ENCODE measurements at regions not wholly inside any gene's neighbourhood (a gene's known extent, or its start where the extent isn't known, plus 50 kb on each side); places are given as distances from the start of the nearest gene placed in this dataset.

DNA sequence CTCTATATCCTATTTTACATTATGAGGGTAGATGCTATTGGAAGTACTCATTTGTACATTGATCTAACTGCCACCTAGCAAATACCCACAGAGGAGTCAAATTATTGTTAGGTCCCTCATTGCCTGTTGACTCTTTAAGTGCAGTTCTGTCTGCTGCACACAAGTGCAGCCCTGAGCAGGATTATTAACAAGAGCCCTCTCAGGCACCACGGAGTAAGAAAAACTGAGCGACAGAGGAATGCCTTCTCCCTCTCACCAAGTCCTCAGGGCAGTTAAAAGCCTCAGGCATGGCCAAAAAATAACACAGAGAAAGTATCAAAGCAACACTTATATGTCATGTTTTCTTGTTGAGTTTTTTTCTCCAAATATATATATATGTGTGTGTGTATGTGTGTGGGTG is 340.0 kb upstream of the NRG3 start:
- no peak overlapping the region for H3K4me2 ChIP-seq (ENCODE audit: low read depth, low read length, poor library complexity, severe bottlenecking)
- H3F3A ChIP-seq (ENCODE audit: insufficient read depth) = no peaks in the 10 kb centered on the region
- no peak overlapping the region for H3K4me3 ChIP-seq (ENCODE audit: insufficient read depth, low read length, poor library complexity, severe bottlenecking)
- TF ChIP-seq, protein P1, sequence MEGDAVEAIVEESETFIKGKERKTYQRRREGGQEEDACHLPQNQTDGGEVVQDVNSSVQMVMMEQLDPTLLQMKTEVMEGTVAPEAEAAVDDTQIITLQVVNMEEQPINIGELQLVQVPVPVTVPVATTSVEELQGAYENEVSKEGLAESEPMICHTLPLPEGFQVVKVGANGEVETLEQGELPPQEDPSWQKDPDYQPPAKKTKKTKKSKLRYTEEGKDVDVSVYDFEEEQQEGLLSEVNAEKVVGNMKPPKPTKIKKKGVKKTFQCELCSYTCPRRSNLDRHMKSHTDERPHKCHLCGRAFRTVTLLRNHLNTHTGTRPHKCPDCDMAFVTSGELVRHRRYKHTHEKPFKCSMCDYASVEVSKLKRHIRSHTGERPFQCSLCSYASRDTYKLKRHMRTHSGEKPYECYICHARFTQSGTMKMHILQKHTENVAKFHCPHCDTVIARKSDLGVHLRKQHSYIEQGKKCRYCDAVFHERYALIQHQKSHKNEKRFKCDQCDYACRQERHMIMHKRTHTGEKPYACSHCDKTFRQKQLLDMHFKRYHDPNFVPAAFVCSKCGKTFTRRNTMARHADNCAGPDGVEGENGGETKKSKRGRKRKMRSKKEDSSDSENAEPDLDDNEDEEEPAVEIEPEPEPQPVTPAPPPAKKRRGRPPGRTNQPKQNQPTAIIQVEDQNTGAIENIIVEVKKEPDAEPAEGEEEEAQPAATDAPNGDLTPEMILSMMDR (IDR thresholded peaks at IDR 0.05; ENCODE audit: insufficient read depth, low read length, poor library complexity, severe bottlenecking) = no peak
- no peak for TF ChIP-seq EZH2phosphoT487 (conservative IDR thresholded peaks at IDR 0.05; ENCODE audit: low read length)
- no peak overlapping the region for H2AFZ ChIP-seq (ENCODE audit: low read depth, low read length, severe bottlenecking)
- no peak overlapping the region for H3K27ac ChIP-seq (ENCODE audit: low read depth, low read length)
- H3K9ac ChIP-seq (ENCODE audit: low read length) = no peak overlapping the region
- H3K36me3 ChIP-seq (ENCODE audit: low read length) = no peaks in the 10 kb centered on the region
- no peaks in the 10 kb centered on the region for H3K9me3 ChIP-seq (ENCODE audit: insufficient read depth, low read length)
- H3K79me2 ChIP-seq (ENCODE audit: insufficient read depth, low read length) = no peaks in the 10 kb centered on the region
- no peaks in the 10 kb centered on the region for H4K20me1 ChIP-seq (ENCODE audit: low read depth, low read length)
- no peaks in the 10 kb centered on the region; the same call in 1 of the 2 replicates for H3K9me2 ChIP-seq (replicated peaks; ENCODE audit: insufficient read depth, low read length)
- no peaks in the 10 kb centered on the region for H3K27me3 ChIP-seq (ENCODE audit: low read length)

DNA sequence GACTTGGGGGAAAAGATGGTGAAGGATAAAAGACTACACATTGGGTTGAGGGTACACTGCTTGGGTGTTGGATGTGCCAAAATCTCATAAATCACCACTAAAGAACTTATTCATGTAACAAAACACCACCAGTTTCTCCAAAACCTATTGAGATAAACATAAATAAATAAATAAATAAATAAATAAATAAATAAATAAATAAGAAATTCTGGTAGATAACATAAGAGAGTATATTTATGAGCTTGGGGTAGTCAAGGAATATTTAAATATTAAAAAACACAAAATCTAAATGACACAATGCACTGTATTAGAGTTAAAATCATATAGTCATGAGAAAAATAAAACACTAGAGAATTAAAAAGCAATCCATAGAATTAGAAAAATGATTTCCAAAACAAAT is 333.5 kb upstream of the NRG3 start:
- H3K79me2 ChIP-seq (ENCODE audit: insufficient read depth, low read length) = no peaks in the 10 kb centered on the region
- no peaks in the 10 kb centered on the region for H4K20me1 ChIP-seq (ENCODE audit: low read depth, low read length)
- H3K4me3 ChIP-seq (ENCODE audit: insufficient read depth, low read length, poor library complexity, severe bottlenecking) = no peak overlapping the region
- H3K27me3 ChIP-seq (ENCODE audit: low read length) = no peaks in the 10 kb centered on the region
- no peaks in the 10 kb centered on the region for H3F3A ChIP-seq (ENCODE audit: insufficient read depth)
- no peaks in the 10 kb centered on the region for H3K9me2 ChIP-seq (replicated peaks; ENCODE audit: insufficient read depth, low read length)
- no peak overlapping the region for H3K9ac ChIP-seq (ENCODE audit: low read length)
- no peaks in the 10 kb centered on the region for H3K36me3 ChIP-seq (ENCODE audit: low read length)
- no peak overlapping the region for H2AFZ ChIP-seq (ENCODE audit: low read depth, low read length, severe bottlenecking)
- H3K9me3 ChIP-seq (ENCODE audit: insufficient read depth, low read length) = no peaks in the 10 kb centered on the region
- H3K4me2 ChIP-seq (ENCODE audit: low read depth, low read length, poor library complexity, severe bottlenecking) = no peak overlapping the region
- no peak overlapping the region for H3K27ac ChIP-seq (ENCODE audit: low read depth, low read length)
- TF ChIP-seq, protein P1 (IDR thresholded peaks at IDR 0.05; ENCODE audit: insufficient read depth, low read length, poor library complexity, severe bottlenecking) = no peak
- TF ChIP-seq EZH2phosphoT487 (conservative IDR thresholded peaks at IDR 0.05; ENCODE audit: low read length) = no peak

DNA sequence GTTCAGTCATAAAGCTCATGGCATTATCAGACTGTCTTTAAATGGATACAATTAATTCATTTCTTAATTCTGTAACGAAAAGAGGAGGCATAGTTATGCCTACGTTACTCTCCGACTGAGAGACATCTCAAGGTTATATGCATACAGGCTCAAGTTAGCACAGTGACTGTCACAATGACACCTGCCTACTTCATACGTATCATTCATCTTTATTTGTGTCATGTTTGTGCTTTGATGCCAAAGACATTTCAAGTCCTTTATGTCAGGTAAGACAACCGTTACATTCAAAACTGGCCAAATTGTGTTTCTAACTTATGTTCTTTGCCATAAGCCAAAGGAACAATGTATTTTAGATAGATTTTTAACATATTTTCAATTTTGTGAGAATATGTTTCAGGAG is 328.8 kb upstream of the NRG3 start:
- Histone ChIP-seq H3K9ac (ENCODE audit: low read length) (no peak overlapping the region), H3K27me3 (ENCODE audit: low read length) (no peaks in the 10 kb centered on the region), H3K27ac (ENCODE audit: low read depth, low read length) (no peak overlapping the region), H3K36me3 (ENCODE audit: low read length) (no peaks in the 10 kb centered on the region), H3F3A (ENCODE audit: insufficient read depth) (no peaks in the 10 kb centered on the region), H3K4me3 (ENCODE audit: insufficient read depth, low read length, poor library complexity, severe bottlenecking) (no peak overlapping the region), H3K9me3 (ENCODE audit: insufficient read depth, low read length) (no peaks in the 10 kb centered on the region), H3K4me2 (ENCODE audit: low read depth, low read length, poor library complexity, severe bottlenecking) (no peak overlapping the region), H3K79me2 (ENCODE audit: insufficient read depth, low read length) (no peaks in the 10 kb centered on the region), H3K9me2 (replicated peaks; ENCODE audit: insufficient read depth, low read length) (no peaks in the 10 kb centered on the region), H4K20me1 (ENCODE audit: low read depth, low read length) (no peaks in the 10 kb centered on the region), H2AFZ (ENCODE audit: low read depth, low read length, severe bottlenecking) (no peak overlapping the region)
- TF ChIP-seq, protein P1 (IDR thresholded peaks at IDR 0.05; ENCODE audit: insufficient read depth, low read length, poor library complexity, severe bottlenecking) = no peak
- no peak for TF ChIP-seq EZH2phosphoT487 (conservative IDR thresholded peaks at IDR 0.05; ENCODE audit: low read length)

Data from SU-DHL-6 (cell line).